ENCODE measurements at regions not wholly inside any gene's neighbourhood (a gene's known extent, or its start where the extent isn't known, plus 50 kb on each side); places are given as distances from the start of the nearest gene placed in this dataset.
"Not testable (repeated sequence)": the region's sequence is repeated elsewhere in the genome, so short reads cannot be mapped to it uniquely, and the experiment has no call there.

DNA sequence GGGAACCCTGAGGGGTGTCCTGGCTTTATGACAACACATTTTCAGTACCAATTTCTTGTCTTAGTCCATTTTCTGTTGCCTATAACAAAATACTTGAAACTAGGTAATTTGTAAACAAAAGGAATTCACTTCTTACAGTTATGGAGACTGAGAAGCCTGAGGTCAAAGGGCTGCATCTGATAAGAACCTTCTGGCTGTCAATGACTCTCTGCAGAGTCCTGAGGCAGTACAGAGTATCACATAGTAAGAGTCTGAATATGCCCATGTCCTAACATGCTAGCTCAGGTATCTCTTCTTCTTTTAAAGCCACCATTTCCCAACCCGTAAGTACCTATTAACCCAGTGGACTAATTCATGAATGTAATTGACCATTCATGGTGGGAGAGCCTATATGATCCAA is 1458.6 kb upstream of the EYS start:
- no peak for DNase-seq

DNA sequence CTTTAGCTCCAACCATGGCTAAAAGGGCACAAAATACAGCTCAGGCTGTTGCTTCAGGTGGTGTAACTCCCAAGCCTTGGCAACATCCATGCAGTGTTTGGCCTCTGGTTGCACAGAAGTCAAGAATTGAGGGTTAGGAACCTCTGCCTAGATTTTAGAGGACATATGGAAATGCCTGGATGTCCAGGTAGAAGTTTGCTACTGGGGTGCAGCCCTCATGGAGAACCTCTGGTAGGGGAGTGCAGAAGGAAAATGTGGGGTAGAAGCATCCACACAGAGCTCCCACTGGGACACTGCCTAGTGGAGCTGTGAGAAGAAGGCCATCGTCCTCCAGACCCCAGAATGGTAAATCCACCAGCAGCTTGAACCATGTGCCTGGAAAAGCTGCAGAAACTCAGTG is 1453.8 kb upstream of the EYS start:
- peak; percentile 0 for DNase-seq

DNA sequence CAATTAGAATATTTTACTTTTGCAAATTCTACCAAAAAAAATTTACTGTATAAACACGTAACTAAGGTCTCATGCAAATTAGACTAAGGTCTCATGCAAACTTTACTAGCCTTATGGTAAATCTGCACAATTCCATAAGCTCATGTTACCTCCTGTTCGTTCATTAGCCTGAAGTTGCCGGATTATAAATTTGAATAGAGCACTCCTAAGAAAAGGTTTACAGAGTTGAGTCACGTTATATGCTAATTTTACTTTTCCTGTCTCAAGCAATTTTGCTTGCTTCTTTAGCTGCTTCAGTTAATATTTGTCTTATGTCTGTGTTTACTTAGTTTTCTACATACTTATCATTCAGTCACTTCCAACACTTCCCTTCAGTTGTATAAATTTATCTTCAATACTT is 1434.0 kb upstream of the EYS start:
- DNase-seq = no peak

DNA sequence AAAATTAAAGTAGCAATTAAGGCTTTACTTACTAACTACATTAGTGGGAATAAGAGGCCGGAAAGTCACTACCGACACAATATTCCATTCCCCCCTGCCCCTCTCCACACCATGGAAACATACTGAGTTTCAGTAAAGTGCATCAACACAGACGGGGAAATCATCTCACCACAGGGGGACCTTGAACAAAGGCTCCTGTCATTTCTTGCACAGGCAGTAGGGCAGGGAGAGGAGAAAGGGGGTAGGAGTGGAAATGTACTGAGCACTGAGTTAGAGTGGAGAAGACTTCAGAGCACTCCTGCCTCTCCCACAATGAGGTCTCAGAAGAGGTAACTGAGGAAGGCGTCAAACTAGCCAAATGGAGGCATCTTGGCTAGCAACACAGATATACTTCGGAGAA is 1426.9 kb upstream of the EYS start:
- DNase-seq = no peak

DNA sequence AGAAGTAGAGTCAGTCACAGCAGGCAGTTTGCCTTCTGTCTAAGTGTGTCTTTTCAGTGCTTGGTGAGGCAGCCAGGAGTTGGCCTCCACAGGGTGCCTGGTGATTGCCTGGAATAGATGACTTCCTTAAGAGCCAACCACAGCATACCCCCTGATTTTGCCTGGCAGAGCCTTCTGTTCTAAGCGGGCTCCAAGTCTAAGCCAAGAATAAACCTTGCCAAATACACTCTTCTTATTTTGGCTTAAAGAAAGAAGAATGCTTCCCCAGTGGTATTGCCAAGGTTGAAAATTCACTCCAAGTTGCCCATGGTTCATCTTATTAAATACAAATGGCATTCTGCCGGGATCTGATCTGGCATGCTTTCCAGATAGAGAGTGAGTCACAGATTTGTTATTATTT is 1424.8 kb upstream of the EYS start:
- DNase-seq = no peak

DNA sequence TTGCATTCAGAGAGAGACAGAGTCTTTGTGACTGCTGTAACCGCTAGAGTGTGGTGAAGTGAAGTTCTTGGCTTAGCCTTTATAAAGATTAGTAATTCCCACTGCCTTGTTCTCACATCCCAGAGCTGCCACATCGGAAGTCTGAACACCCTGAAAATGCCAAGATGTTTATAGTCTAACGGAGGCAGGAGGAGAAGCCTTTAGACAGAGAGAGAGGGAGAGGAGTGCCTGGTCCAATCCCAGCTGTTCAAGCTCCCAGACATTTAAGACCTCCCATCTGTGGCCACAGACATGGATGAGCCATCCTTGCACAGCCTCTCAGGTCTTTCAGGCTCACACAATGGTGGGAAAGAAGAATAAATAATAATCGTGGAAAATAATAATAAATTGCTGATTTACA is 1422.8 kb upstream of the EYS start:
- peak; percentile 18 for DNase-seq

DNA sequence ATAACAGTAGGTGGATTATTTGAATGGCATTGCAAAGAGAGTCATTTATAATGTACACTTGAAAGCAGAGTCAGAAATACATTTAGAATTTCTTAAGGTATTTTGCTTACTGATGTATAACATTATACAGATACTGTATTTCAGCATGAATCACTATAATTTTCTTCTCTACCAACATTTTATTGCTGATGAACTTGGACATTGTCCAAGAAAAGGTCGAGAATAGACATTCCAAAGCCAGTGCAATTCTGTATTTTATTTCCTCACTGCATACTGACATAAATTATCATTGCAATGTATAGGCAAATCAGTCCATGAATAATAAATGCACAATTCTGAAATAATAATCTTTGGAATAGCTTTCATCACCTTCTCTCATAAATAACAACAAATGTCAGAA is 1420.0 kb upstream of the EYS start:
- DNase-seq = no peak

DNA sequence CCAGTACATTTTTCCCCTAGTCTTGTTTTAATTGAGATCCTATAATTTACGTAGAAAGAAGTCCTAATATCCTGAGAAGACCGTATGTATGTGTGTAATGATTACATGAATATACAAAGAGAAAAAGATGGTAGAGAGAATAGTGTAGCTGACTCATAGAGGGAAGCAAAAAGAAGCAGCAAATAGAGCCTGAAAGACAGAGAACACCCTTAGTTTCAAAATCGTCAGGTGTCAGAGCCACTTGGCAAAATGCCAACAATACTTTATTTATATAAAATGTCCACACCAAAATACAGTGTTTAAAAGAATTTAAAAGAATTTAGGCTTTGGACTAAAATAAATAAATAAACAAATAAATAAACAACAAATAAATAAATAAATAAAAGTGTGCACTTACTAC is 1414.1 kb upstream of the EYS start:
- no peak for DNase-seq

DNA sequence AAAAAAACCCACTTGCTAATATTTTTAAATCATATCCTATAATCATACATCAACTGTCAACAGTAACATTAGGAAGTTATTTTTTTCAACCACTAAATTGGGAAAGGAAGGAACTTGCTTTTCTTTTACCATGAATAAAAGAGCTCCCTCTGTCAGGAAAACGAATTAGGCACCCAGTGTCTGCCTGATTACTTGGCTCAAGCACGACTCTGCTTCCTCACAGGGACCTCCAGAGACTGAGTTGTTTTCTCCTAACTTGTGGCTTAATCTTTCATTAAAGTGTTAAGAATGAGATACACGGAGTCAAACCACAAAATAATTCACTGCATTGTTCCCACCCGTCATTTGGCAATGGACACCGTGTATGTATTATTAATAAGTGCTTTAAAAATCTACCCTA is 1405.1 kb upstream of the EYS start:
- no peak for DNase-seq

DNA sequence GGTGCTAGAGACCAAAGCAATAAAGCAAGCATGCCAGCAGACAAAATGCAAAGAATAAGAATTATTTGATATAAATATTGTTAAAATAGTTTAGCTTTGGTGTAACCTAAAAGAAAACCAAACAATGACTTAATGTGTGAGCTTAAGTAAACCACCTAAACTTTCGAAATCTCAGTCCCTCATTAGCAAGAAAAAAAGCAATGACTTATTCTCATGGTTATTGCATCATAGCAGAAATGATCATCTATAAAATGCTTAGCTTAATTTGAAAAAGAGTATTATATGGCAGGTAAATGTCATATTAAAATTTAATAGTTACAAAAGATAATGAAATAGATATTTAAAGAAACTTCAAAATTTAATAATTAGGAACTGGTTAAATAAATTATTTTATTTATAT is 1395.7 kb upstream of the EYS start:
- no peak for DNase-seq

DNA sequence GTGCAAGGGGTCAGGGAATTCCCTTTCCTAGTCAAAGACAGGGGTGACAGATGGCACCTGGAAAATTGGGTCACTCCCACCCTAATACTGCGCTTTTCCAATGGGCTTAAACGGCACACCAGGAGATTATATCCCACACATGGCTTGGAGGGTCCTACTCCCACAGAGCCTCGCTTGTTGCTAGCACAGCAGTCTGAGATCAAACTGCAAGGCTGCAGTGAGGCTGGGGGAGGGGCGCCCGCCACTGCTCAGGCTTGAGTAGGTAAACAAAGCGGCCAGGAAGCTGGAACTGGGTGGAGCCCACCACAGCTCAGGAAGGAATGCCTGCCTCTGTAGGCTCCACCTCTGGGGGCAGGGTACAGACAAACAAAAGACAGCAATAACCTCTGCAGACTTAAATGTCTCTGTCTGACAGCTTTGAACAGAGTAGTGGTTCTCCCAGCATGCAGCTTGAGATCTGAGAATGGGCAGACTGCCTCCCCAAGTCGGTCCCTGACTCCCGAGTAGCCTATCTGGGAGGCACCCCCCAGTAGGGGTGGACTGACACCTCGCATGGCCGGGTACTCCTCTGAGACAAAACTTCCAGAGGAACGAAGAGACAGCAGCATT is 1388.7 kb upstream of the EYS start:
- DNase-seq = not testable (repeated sequence)

DNA sequence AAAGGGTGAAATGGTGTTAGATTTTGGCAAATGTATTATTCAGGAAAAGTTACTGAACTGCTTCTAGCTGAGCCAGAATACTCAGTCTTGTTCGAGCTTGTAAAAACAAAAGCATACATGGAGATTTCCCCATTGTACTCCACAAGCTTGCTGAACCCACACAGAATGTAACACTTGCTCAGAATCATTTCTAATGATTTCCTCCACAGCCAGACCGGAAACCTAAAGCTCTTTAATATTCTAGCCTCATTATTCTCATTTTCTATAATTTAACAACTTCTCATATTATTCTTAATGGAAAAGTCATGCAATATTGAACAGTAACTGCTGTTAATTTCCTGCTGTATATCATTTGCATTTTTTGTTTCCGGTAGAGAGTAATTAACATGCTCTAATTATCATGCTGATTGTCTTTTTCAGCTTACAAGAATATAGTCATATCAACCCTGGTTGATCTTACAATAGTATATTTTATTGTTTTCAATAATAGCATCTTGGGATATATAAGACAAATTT is 1387.5 kb upstream of the EYS start:
- no peak for DNase-seq

DNA sequence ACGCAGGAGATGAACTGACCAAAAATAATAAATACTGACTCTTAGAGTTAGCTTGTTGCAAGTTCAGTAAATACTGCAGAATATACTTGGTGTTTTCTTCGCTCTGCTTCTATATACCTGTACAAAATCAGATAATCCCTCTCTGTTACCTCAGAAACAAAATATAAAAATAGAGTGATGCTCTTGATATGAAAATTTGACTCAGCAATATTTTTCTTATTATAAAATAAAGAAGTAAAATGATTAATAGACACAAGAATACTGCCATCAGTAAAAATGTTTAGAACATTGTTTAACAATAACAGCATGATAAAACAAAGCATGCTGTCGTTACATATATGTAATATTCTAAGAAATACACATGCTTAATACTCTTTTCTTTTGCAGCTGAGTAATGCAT is 1366.9 kb upstream of the EYS start:
- no peak for DNase-seq

DNA sequence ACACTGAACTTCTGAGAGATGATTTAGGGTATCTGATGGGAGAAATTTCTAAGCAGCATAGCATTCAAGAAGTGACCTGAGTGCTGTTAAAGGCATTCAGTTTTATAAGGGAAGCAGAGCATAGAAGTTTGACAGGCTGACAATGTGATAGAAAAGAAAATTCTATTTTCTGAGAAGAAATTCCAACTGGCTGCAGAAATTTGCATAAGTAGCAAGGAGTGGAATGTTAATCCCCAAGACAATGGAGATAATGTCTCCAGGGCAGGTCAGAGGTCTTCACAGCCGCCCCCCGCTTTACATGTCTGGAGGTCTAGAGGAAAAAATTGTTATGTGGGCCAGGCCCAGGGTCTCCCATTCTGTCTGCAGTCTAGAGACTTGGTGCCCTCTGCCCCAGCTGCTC is 1361.8 kb upstream of the EYS start:
- DNase-seq = no peak

DNA sequence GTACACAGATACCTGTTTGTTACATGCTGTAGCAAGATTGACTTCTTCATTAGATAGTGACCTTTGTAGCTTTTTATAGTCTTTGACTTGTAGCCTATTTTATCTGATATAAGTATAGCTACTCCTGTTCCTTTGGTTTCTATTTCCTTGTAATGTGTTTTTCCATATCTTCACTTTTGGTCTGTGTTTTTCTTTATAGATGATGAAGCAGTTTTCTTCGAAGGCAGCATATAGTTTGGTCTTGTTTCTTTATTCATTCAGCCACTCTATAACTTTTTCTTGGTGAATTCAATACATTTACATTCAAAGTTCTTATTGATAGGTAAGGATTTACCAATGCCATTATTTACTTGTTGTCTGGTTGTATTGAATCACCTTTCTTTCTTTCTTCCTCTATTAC is 1357.3 kb upstream of the EYS start:
- DNase-seq = no peak

DNA sequence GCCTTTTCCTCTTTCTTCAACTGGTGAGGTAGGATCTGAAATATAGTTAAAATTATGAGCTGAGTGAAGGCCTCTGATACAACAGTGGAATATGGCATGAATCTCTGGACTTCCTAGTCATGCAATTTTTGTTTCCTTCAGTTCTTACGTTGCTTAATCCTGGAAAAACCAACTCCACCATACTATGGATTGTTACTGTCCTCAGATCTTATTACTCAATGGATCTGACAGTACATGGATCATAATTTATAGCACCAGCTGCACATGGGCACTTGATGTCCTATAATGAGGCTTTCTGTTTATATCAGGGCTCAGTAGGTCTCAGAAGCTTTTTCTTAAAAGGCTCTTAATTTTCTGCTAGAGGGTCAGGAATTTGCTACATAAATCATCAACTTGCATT is 1341.0 kb upstream of the EYS start:
- DNase-seq = no peak

DNA sequence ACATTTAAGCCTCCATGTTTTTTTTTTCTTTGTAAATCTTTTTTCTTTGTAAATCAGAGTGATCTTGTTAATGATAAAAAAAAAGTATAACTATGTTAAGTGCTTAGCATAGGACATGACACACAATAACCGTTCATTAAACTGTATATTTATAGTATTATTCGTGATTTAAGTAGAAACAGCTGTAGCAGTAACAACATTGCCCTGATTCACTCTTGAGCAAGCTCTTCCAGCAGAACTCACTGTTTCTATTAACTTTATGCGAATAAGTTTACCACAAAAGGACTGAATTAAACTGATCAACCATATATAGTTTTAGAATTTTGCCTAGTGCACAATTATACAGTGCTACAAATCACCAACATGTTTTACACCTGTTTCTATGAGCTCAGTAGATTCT is 1338.0 kb upstream of the EYS start:
- DNase-seq = no peak

DNA sequence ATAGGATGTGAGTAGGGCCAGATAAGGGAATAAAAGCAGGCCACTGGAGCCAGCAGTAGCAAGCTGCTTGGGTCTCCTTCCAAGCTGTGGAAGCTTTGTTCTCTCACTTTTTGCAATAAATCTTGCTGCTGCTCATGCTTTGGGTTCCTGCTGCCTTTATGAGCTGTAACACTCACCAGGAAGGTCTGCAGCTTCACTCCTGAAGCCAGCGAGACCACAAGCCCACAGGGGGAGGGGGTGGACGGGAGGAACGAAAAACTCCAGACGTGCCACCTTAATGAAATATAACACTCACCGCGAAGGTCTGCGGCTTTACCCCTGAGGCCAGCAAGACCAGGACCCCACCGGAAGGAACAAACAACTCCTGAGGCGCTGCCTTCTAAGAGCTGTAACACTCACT is 1324.4 kb upstream of the EYS start:
- no peak for DNase-seq

DNA sequence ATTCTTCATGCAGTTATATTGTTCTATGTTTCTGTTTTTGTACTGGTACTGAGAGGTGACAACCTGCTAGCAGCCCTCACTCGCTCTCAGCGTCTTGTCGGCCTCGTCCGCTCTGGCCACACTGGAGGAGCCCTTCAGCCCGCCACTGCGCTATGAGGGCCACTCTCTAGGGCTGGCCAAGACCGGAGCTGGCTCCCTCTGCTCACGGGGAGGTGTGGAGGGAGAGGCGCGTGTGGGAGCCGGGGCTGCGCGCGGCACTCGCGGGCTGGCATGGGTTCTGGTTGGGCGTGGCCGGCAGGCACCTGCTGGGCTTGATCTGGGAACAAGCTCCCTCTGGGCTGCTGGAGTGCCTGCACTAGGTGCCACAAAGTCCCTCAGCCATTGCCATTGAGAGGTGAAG is 1323.8 kb upstream of the EYS start:
- no peak for DNase-seq

DNA sequence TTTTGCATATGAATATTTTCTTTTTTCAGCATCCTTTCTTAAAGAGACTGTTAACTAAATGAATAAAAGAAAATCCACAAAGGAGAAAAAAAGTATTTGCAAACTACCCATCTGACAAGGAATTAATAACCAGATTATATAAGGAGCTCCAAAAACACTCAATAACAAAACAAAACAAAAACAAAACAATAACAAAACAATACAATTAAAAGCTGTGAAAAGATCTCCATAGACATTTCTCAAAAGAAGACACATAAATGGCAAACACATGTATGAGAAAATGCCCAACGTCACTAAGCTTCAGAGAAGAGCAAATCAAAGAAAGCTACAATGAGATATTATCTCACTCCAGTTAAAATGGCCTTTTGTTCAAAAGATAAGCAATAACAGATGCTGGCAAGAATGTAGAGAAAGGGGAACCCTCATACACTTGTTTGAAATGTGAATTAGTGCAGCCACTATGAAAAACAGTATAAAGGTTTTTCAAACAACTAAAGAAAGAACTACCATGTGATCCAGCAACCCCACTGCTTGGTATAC is 1310.0 kb upstream of the EYS start:
- no peak for DNase-seq

DNA sequence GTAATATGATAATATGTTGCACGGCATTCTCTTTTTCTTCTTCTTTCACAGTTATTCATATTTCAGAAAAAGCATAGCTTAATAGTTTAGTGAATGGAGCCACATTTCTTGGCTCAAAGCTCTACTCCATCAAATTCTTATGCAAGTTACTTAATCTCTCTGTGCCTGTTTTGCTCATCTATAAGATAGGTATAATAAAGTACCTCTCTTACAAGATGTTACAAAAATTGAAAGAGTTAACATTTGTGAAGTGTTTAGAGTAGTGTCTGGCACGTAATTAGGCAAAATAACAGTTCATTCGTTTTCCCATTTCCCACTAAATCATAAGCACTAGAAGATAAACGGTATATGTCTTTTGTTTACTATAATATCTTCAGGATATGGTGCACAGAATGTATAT is 1304.4 kb upstream of the EYS start:
- DNase-seq = no peak

DNA sequence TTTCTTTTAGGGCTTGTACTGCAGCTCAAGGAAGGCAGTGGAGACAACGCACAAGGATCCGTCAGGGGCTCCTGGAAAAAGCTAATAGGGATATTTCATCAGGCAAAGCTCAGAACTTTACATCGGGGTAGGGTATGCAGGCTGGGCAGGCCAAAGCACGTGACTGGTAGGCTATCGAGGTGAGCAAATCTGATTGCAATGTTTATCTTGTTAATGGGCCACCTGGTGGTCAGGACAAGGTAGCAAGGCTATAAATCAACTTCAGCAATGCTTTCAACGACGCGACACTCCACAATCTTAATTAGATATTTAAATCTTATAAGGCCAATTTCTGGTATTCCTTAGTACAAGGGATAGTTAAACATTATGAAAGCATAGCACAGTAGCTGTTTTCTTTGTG is 1302.8 kb upstream of the EYS start:
- no peak for DNase-seq

DNA sequence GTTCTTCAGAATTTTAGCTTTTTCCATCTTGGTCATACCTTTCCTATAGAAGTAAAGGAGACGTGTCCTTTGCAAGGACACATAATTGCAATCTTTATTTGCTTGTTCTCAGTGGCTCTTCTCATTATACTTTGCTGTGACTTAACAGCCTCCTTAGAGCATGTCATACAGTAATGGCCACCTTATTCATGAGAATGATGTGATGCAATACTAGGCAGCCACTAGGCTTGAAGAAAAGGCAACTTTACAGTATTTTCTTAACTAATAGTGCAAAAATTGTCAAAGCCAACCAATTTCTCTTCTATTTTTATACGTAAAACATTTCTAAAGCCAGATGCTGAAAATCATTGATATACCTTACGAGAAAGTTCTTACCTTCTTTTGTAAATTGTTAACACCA is 1296.8 kb upstream of the EYS start:
- no peak for DNase-seq

DNA sequence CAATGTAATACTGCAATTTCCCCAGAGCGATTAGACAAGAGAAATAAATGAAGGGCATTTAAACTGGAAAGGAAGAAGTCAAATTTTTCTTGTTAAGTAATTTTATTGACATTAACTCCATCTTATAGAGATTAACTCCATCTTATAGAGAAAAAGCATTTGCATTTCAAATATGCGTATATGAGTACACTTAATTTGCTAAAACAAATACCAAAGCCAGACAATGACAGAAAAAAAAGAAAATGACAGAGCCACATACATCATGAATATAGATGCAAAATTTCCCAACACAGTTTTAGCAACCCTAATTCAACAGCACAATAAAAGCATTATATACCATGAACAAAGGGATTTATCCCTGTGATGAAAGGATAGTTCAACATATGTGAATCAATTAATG is 1293.1 kb upstream of the EYS start:
- no peak for DNase-seq

DNA sequence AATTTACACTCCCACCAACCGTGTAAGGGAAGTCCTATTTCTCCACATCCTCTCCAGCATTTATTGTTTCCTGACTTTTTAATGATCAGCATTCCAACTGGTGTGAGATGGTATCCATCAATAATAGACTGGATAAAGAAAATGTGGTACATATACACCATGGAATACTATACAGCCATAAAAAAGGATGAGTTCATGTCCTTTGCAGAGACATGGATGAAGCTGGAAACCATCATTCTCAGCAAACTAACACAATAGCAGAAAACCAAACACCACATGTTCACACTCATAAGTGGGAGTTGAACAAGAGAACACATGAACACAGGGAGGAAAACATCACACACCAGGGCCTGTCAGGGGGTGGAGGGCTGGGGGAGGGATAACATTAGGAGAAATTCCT is 1290.6 kb upstream of the EYS start:
- not testable (repeated sequence) for DNase-seq

DNA sequence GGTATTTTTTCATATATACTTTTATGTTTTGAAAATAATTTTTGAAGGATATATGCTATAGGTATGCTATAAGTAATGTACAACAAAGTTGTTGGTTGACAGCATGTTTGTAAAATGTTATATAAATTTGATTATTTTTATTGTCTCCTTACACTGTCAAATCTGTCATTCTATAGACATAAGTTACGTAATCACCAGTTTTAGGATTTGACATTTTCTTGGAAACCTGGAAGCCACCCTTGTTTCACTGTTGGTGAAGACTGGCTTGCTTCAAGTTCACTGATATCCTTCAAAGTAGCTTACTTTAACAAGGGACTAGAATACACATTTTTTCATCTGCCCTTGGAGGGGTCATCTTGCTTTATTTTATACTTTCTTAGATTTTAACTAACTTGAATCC is 1288.6 kb upstream of the EYS start:
- no peak for DNase-seq

Measured in eye (tissue), 1 donor.